ENCODE measurements at regions not wholly inside any gene's neighbourhood (a gene's known extent, or its start where the extent isn't known, plus 50 kb on each side); places are given as distances from the start of the nearest gene placed in this dataset.
"Not testable (repeated sequence)": the region's sequence is repeated elsewhere in the genome, so short reads cannot be mapped to it uniquely, and the experiment has no call there.

- H3K27ac ChIP-seq (ENCODE audit: extremely low read length, insufficient read depth, low read length); H3K4me3 ChIP-seq (replicated peaks in 1 of 3; ENCODE audit: insufficient read depth in 1 of 3, low read depth in 2 of 3, low read length in 3 of 3); H3K4me2 ChIP-seq (ENCODE audit: low read depth, low read length); H2AFZ ChIP-seq (ENCODE audit: low read length); H3K36me3 ChIP-seq (replicated peaks in 1 of 2; ENCODE audit: control insufficient read depth in 1 of 2, insufficient read depth in 2 of 2, low read length in 2 of 2); H3K79me2 ChIP-seq (ENCODE audit: insufficient read depth, low read length); POLR2A ChIA-PET; DNase-seq (ENCODE audit: low spot score); H3K9ac ChIP-seq (ENCODE audit: insufficient read depth, low read depth, low read length); H3K27me3 ChIP-seq (ENCODE audit: control insufficient read depth in 1 of 2, insufficient read depth in 2 of 2, low read length in 2 of 2); in situ Hi-C loops (cut with HindIII; ENCODE audit: extremely low pct_ligation_motif_present, low pct_unique_long_range_greater_than_20kb); CTCF ChIA-PET (ENCODE audit: low intra/inter-chr PET ratio, low total read pairs); FAIRE-seq; H4K20me1 ChIP-seq (ENCODE audit: insufficient read depth, low read length); intact Hi-C loops (cut with micrococcal nuclease; ENCODE audit: unreplicated experiment); BruUV-seq (replicated peaks); ATAC-seq; H3K4me1 ChIP-seq (ENCODE audit: insufficient read depth, low read length): not testable (repeated sequence)
- WGBS (ENCODE audit: low lambda C conversion rate), result 70% methylated on average over 18 of the region's 18 CpGs
- peaks cover 36% of the 10 kb centered on the region for H3K9me3 ChIP-seq (ENCODE audit: low read length)
These were observed 454.2 kb downstream of the AASDHPPT start for GRCh38 chr11:106531648-106532047.

- Histone ChIP-seq H3K4me2 (ENCODE audit: low read depth, low read length) (no peak overlapping the region), H2AFZ (ENCODE audit: low read length) (no peak overlapping the region), H3K27me3 (ENCODE audit: control insufficient read depth in 1 of 2, insufficient read depth in 2 of 2, low read length in 2 of 2) (no peaks in the 10 kb centered on the region), H3K36me3 (replicated peaks in 1 of 2; ENCODE audit: control insufficient read depth in 1 of 2, insufficient read depth in 2 of 2, low read length in 2 of 2) (no peaks in the 10 kb centered on the region), H3K9ac (ENCODE audit: insufficient read depth, low read depth, low read length) (no peak overlapping the region), H3K79me2 (ENCODE audit: insufficient read depth, low read length) (no peaks in the 10 kb centered on the region), H3K9me3 (ENCODE audit: low read length) (peaks cover 32% of the 10 kb centered on the region; the same call in 1 of the 2 replicates), H3K4me1 (ENCODE audit: insufficient read depth, low read length) (no peaks in the 10 kb centered on the region), H4K20me1 (ENCODE audit: insufficient read depth, low read length) (no peaks in the 10 kb centered on the region), H3K4me3 (replicated peaks in 1 of 3; ENCODE audit: insufficient read depth in 1 of 3, low read depth in 2 of 3, low read length in 3 of 3) (no peak overlapping the region), H3K27ac (ENCODE audit: extremely low read length, insufficient read depth, low read length) (no peak overlapping the region)
- 38% methylated on average over 2 of the region's 2 CpGs for WGBS (ENCODE audit: low lambda C conversion rate)
- intact Hi-C loops (cut with micrococcal nuclease; ENCODE audit: unreplicated experiment) (no loop called here), in situ Hi-C loops (cut with HindIII; ENCODE audit: extremely low pct_ligation_motif_present, low pct_unique_long_range_greater_than_20kb) (no loop called here)
- FAIRE-seq, result no peak
- ChIA-PET CTCF (ENCODE audit: low intra/inter-chr PET ratio, low total read pairs) (no interaction called here), POLR2A (no interaction called here)
- BruUV-seq (replicated peaks), result no TSS peak
- no peak for DNase-seq (ENCODE audit: low spot score)
- no peak for ATAC-seq
- no peak for TF ChIP-seq ZNF367 (CRISPR knock-in tag; IDR thresholded peaks at IDR 0.05; ENCODE audit: borderline replicate concordance)
- no peak for TF ChIP-seq MTA1 (CRISPR knock-in tag; IDR thresholded peaks at IDR 0.05; ENCODE audit: borderline replicate concordance)
- TF ChIP-seq ZFYVE20 (CRISPR knock-in tag; IDR thresholded peaks at IDR 0.05; ENCODE audit: borderline replicate concordance, low read depth), result no peak
- TF ChIP-seq ZNF737 (CRISPR knock-in tag; IDR thresholded peaks at IDR 0.05; ENCODE audit: borderline replicate concordance), result no peak
- no peak for TF ChIP-seq ZNF549 (CRISPR knock-in tag; IDR thresholded peaks at IDR 0.05)
- TF ChIP-seq MATR3 (CRISPR knock-in tag; IDR thresholded peaks at IDR 0.05), result no peak
- no peak for TF ChIP-seq NBN (conservative IDR thresholded peaks at IDR 0.05)
- TF ChIP-seq POLR2AphosphoS5 (IDR thresholded peaks at IDR 0.05; ENCODE audit: low read depth, low read length), result no peak
- TF ChIP-seq KLF9 (CRISPR knock-in tag; IDR thresholded peaks at IDR 0.05; ENCODE audit: low read depth), result no peak
- no peak for TF ChIP-seq FOXP1 (IDR thresholded peaks at IDR 0.05)
- no peak for TF ChIP-seq FOXP1 (CRISPR knock-in tag; IDR thresholded peaks at IDR 0.05)
- TF ChIP-seq MIXL1 (CRISPR knock-in tag; IDR thresholded peaks at IDR 0.05), result no peak
- TF ChIP-seq MEIS1 (CRISPR knock-in tag; IDR thresholded peaks at IDR 0.05; ENCODE audit: borderline replicate concordance), result no peak
- TF ChIP-seq, protein P1, sequence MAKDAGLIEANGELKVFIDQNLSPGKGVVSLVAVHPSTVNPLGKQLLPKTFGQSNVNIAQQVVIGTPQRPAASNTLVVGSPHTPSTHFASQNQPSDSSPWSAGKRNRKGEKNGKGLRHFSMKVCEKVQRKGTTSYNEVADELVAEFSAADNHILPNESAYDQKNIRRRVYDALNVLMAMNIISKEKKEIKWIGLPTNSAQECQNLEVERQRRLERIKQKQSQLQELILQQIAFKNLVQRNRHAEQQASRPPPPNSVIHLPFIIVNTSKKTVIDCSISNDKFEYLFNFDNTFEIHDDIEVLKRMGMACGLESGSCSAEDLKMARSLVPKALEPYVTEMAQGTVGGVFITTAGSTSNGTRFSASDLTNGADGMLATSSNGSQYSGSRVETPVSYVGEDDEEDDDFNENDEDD (CRISPR knock-in tag; IDR thresholded peaks at IDR 0.05; ENCODE audit: borderline replicate concordance), result no peak
- TF ChIP-seq CENPBD1 (CRISPR knock-in tag; IDR thresholded peaks at IDR 0.05; ENCODE audit: borderline replicate concordance, low read depth), result no peak
These were observed 455.6 kb downstream of the AASDHPPT start for GRCh38 chr11:106533046-106533445.
